Endothelial cell of umbilical vein (primary cell): ENCODE measurements at regions not wholly inside any gene's neighbourhood (a gene's known extent, or its start where the extent isn't known, plus 50 kb on each side); places are given as distances from the start of the nearest gene placed in this dataset.

Experiments
- BruUV-seq: library from RNA; stranded (reverse); fragments of 400-500 nt; replicated peaks from 2 replicates; lab custom pipeline; 2021; lab: Mats Ljungman, UMichigan
- CTCF ChIA-PET: fragments of 300-600, 350-600 bp; sonication (Branson Sonifier 250); formaldehyde crosslinking; loops from one replicate; lab custom pipeline; 2021; ENCODE audit warnings: antibody characterized with exemption, inconsistent platforms; lab: Charles Lee
- POLR2A ChIA-PET: fragments of 300-600, 350-600 bp; sonication (Branson Sonifier 250); formaldehyde crosslinking; loops from one replicate; lab custom pipeline; 2021; ENCODE audit warnings: antibody characterized with exemption, inconsistent platforms; lab: Charles Lee
- DNase-seq: peaks from one replicate; pipeline ENCODE4 v3.0.0-alpha.2; 2011; ENCODE audit warnings: low read depth, low spot score
- FAIRE-seq: peaks from 2 replicates; lab custom pipeline; 2011; peaks lifted over from hg19 to GRCh38; lab: Jason Lieb, UNC
- H2AFZ ChIP-seq: 2 replicates; pipeline ENCODE4 v1.6.0; 2012; ENCODE audit warnings: low read depth, low read length, control low read depth, inconsistent platforms
- H3K27ac ChIP-seq: 2 replicates; pipeline ENCODE4 v1.5.1; 2011; ENCODE audit warnings: low read depth, mild to moderate bottlenecking, control low read depth, low read length, moderate library complexity; ENCODE audit not compliant: insufficient read depth
- H3K27me3 ChIP-seq, 2 experiments: 2 replicates each; pipeline versions ENCODE4 v1.6.0 to v1.6.1; 2011; ENCODE audit warnings: low read length in 2 of 2, mixed read lengths in 1 of 2; ENCODE audit not compliant: control insufficient read depth in 2 of 2, insufficient read depth in 2 of 2
- H3K36me3 ChIP-seq, 2 experiments: 2 replicates in 1 of 2; 3 replicates in 1 of 2; pipeline ENCODE4 v1.5.1; 2011; ENCODE audit warnings: low read length in 2 of 2, mild to moderate bottlenecking in 1 of 2, moderate library complexity in 1 of 2; ENCODE audit not compliant: control insufficient read depth in 2 of 2, insufficient read depth in 2 of 2; ENCODE audit errors: extremely low read depth in 1 of 2
- H3K4me1 ChIP-seq: 3 replicates; pipeline ENCODE4 v1.5.1; 2011; ENCODE audit warnings: mild to moderate bottlenecking, low read length; ENCODE audit not compliant: control insufficient read depth, insufficient read depth; ENCODE audit errors: extremely low read depth
- H3K4me2 ChIP-seq: 2 replicates; pipeline ENCODE4 v1.6.1; 2011; ENCODE audit warnings: low read length, control low read depth, mixed read lengths; ENCODE audit not compliant: insufficient read depth
- H3K4me3 ChIP-seq, 3 experiments: fragments of 200-600 bp in 1 of 3; sonication (generic), shearing (Covaris generic) in 1 of 3; replicated peaks in 1 of 3; 2 replicates each; pipeline ENCODE4 v1.5.1; 2011 to 2016; ENCODE audit warnings: control low read depth in 3 of 3, low read length in 3 of 3, mild to moderate bottlenecking in 2 of 3, inconsistent platforms in 1 of 3, low read depth in 1 of 3, moderate library complexity in 1 of 3; ENCODE audit not compliant: insufficient read depth in 1 of 3
- H3K79me2 ChIP-seq: 2 replicates; pipeline ENCODE4 v1.6.0; 2012; ENCODE audit warnings: low read length, inconsistent platforms; ENCODE audit not compliant: control insufficient read depth, insufficient read depth
- H3K9ac ChIP-seq: replicated peaks from 2 replicates; pipeline ENCODE3; 2011; ENCODE audit warnings: low read length, control low read depth; ENCODE audit not compliant: insufficient read depth; ENCODE audit errors: extremely low read depth
- H3K9me1 ChIP-seq: replicated peaks from 3 replicates; pipeline ENCODE4 v1.6.0; 2011; ENCODE audit warnings: mild to moderate bottlenecking, low read length; ENCODE audit not compliant: control insufficient read depth, insufficient read depth; ENCODE audit errors: extremely low read depth
- H3K9me3 ChIP-seq: replicated peaks from 2 replicates; pipeline ENCODE4 v1.5.1; 2012; ENCODE audit warnings: low read length, inconsistent platforms; ENCODE audit not compliant: control insufficient read depth, insufficient read depth
- H4K20me1 ChIP-seq: replicated peaks from 2 replicates; pipeline ENCODE3; 2011; ENCODE audit warnings: mild to moderate bottlenecking, low read length; ENCODE audit not compliant: control insufficient read depth, insufficient read depth; ENCODE audit errors: extremely low read depth
- CTCF ChIP-seq, 2 donors: IDR thresholded peaks; 1 replicate in 1 of 2; 2 replicates in 1 of 2; pipeline ENCODE4 v1.5.1; 2011; ENCODE audit warnings: low read length in 2 of 2, mild to moderate bottlenecking in 2 of 2, moderate library complexity in 2 of 2, control low read depth in 1 of 2, inconsistent platforms in 1 of 2, low read depth in 1 of 2; ENCODE audit not compliant: insufficient read depth in 1 of 2; ENCODE audit errors: extremely low read depth in 1 of 2
- EZH2 ChIP-seq: IDR thresholded peaks from 2 replicates; pipeline ENCODE4 v1.6.1; 2012; ENCODE audit warnings: borderline replicate concordance, low read depth, mild to moderate bottlenecking, moderate library complexity, low read length, inconsistent platforms; ENCODE audit not compliant: severe bottlenecking
- FOS ChIP-seq: IDR thresholded peaks from 2 replicates; pipeline ENCODE4 v1.6.1; 2011; ENCODE audit warnings: mild to moderate bottlenecking, low read length, moderate library complexity, borderline replicate concordance; ENCODE audit not compliant: insufficient read depth
- GATA2 ChIP-seq: IDR thresholded peaks from 2 replicates; pipeline ENCODE4 v1.7.0; 2011; ENCODE audit warnings: low read depth, mild to moderate bottlenecking, moderate library complexity, mixed read lengths, low read length; ENCODE audit not compliant: insufficient read length, insufficient read depth
- JUN ChIP-seq: IDR thresholded peaks from 2 replicates; pipeline ENCODE4 v1.6.1; 2011; ENCODE audit warnings: borderline replicate concordance, low read depth; ENCODE audit not compliant: insufficient read length, insufficient read depth
- MAX ChIP-seq: IDR thresholded peaks from 2 replicates; pipeline ENCODE4 v1.6.1; 2011; ENCODE audit not compliant: insufficient read depth, insufficient read length
- MYC ChIP-seq: IDR thresholded peaks from one replicate; pipeline ENCODE4 v1.6.1; 2011; ENCODE audit warnings: mild to moderate bottlenecking, low read depth, low read length
- POLR2A ChIP-seq: IDR thresholded peaks from 2 replicates; pipeline ENCODE4 v1.6.1; 2012; ENCODE audit warnings: low read depth, mild to moderate bottlenecking, control low read depth, low read length
- POLR2AphosphoS5 ChIP-seq: IDR thresholded peaks from 2 replicates; pipeline ENCODE4 v1.6.1; 2012; ENCODE audit warnings: low read depth, mild to moderate bottlenecking, control low read depth, low read length, moderate library complexity; ENCODE audit not compliant: insufficient read depth
- dilution Hi-C: fragments of 300-500 bp; cut with MboI; formaldehyde crosslinking; loops from one replicate; pipeline ENCODE4 v1.15.0; 2019; ENCODE audit warnings: low sequenced_read_pairs; ENCODE audit not compliant: extremely low pct_ligation_motif_present
- intact Hi-C: fragments of 100-400 bp; cut with micrococcal nuclease; formaldehyde crosslinking; loops from one replicate; pipeline ENCODE4 v1.10.0; 2022

- no TSS peak for BruUV-seq
- no peaks in the 10 kb centered on the region for H3K79me2 ChIP-seq
- no peaks in the 10 kb centered on the region for H3K9me3 ChIP-seq
- H3K36me3 ChIP-seq = no peaks in the 10 kb centered on the region
- H3K4me1 ChIP-seq = no peaks in the 10 kb centered on the region
- CTCF ChIA-PET = no interaction called here
- POLR2A ChIA-PET = no interaction called here
- no peak overlapping the region for H3K9ac ChIP-seq
- H3K4me3 ChIP-seq = no peak overlapping the region
- dilution Hi-C loops (no loop called here), intact Hi-C loops (no loop called here)
- no peaks in the 10 kb centered on the region for H4K20me1 ChIP-seq
- no peak overlapping the region for H3K27ac ChIP-seq
- TF ChIP-seq CTCF (IDR thresholded peaks at IDR 0.05; ENCODE audit: extremely low read depth in 1 of 2, insufficient read depth in 1 of 2, low read depth in 1 of 2, low read length in 2 of 2) (no peak), FOS (no peak), POLR2AphosphoS5 (no peak), MAX (no peak), MYC (no peak), JUN (no peak), POLR2A (no peak), EZH2 (no peak), GATA2 (no peak)
- no peak overlapping the region for H3K4me2 ChIP-seq
- FAIRE-seq = no peak
- no peaks in the 10 kb centered on the region for H3K9me1 ChIP-seq
- H2AFZ ChIP-seq = no peak overlapping the region
- no peak for DNase-seq
- H3K27me3 ChIP-seq = peaks cover 8% of the 10 kb centered on the region in 2 experiments
Observed at GRCh38 chr2:41934329-41934958, 113.4 kb upstream of the PKDCC start.
